Fibroblast of lung (primary cell): ENCODE measurements at regions not wholly inside any gene's neighbourhood (a gene's known extent, or its start where the extent isn't known, plus 50 kb on each side); places are given as distances from the start of the nearest gene placed in this dataset.

Source experiments
- DNase-seq, 2 donors: peaks; one replicate each; pipeline versions ENCODE4 v3.0.0 to v3.0.0-alpha.2; 2010; ENCODE audit warnings: low read depth in 2 of 2
- H2AFZ ChIP-seq: 2 replicates; pipeline ENCODE4 v1.5.1; 2012; ENCODE audit warnings: low read length, control low read depth, inconsistent platforms
- H3K27ac ChIP-seq: 2 replicates; pipeline ENCODE4 v1.5.1; 2011; ENCODE audit warnings: low read length, control low read depth; ENCODE audit not compliant: insufficient read depth
- H3K27me3 ChIP-seq: 2 replicates; pipeline ENCODE4 v1.5.1; 2011; ENCODE audit warnings: mild to moderate bottlenecking, low read length; ENCODE audit not compliant: control insufficient read depth, insufficient read depth
- H3K36me3 ChIP-seq: 2 replicates; pipeline ENCODE4 v1.5.1; 2011; ENCODE audit warnings: low read length; ENCODE audit not compliant: control insufficient read depth, insufficient read depth
- H3K4me1 ChIP-seq: 2 replicates; pipeline ENCODE4 v1.5.1; 2011; ENCODE audit warnings: low read length; ENCODE audit not compliant: control insufficient read depth, insufficient read depth; ENCODE audit errors: extremely low read depth
- H3K4me2 ChIP-seq: 2 replicates; pipeline ENCODE4 v1.5.1; 2011; ENCODE audit warnings: low read length, control low read depth; ENCODE audit not compliant: insufficient read depth; ENCODE audit errors: extremely low read depth
- H3K4me3 ChIP-seq, 4 experiments: fragments of 200-600 bp in 1 of 4; sonication (generic) in 1 of 4; replicated peaks in 1 of 4; 2 replicates each; pipeline ENCODE4 v1.5.1; 2011 to 2016; ENCODE audit warnings: low read length in 4 of 4, low read depth in 3 of 4, mild to moderate bottlenecking in 3 of 4, control low read depth in 2 of 4, inconsistent platforms in 1 of 4, mixed read lengths in 1 of 4; ENCODE audit not compliant: insufficient read depth in 1 of 4; ENCODE audit errors: control extremely low read depth in 1 of 4
- H3K79me2 ChIP-seq: 2 replicates; pipeline ENCODE4 v1.5.1; 2012; ENCODE audit warnings: mild to moderate bottlenecking, low read length, inconsistent platforms; ENCODE audit not compliant: control insufficient read depth, insufficient read depth
- H3K9ac ChIP-seq: 2 replicates; pipeline ENCODE4 v1.5.1; 2011; ENCODE audit warnings: mild to moderate bottlenecking, low read length, control low read depth; ENCODE audit not compliant: insufficient read depth
- H3K9me3 ChIP-seq: 2 replicates; pipeline ENCODE4 v1.5.1; 2012; ENCODE audit warnings: low read depth, low read length; ENCODE audit not compliant: control insufficient read depth, insufficient read depth
- H4K20me1 ChIP-seq: 2 replicates; pipeline ENCODE4 v1.5.1; 2011; ENCODE audit warnings: low read length; ENCODE audit not compliant: control insufficient read depth, insufficient read depth; ENCODE audit errors: extremely low read depth
- EZH2 ChIP-seq: IDR thresholded peaks from 2 replicates; pipeline ENCODE4 v1.5.1; 2012; ENCODE audit warnings: low read length, control low read depth, mild to moderate bottlenecking; ENCODE audit errors: missing control alignments
- TF ChIP-seq, protein P1 (sequence below), 2 donors: IDR thresholded peaks in 1 of 2; conservative IDR thresholded peaks in 1 of 2; 1 replicate in 1 of 2; 2 replicates in 1 of 2; pipeline ENCODE4 v1.5.1; 2011 to 2012; ENCODE audit warnings: low read length in 2 of 2, control low read depth in 1 of 2, inconsistent platforms in 1 of 2, low read depth in 1 of 2, mild to moderate bottlenecking in 1 of 2

DNA sequence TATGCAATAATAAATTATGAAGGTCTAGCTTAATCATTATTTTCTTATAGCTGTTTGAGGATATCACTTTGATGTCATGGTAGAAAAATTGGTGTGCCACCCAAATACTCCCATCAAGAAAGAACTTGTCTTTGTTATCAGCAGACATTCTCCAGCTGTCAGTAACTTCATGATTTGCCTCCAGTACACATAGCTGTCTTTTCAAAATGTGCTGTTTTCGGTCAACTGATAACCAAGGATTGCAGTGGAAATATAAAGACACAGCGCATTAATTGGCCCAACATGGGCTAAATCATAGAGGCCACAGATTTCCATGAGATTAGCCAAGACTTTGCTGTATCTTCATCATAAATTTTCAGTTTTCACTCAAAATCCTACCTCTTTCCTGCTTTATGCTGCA lies 993.5 kb upstream of the SEMA6A start:
- no peaks in the 10 kb centered on the region for H3K27me3 ChIP-seq
- no peaks in the 10 kb centered on the region for H3K9me3 ChIP-seq
- no peak overlapping the region for H2AFZ ChIP-seq
- H4K20me1 ChIP-seq = no peaks in the 10 kb centered on the region
- H3K9ac ChIP-seq = no peak overlapping the region
- no peak for TF ChIP-seq EZH2
- TF ChIP-seq, protein P1, sequence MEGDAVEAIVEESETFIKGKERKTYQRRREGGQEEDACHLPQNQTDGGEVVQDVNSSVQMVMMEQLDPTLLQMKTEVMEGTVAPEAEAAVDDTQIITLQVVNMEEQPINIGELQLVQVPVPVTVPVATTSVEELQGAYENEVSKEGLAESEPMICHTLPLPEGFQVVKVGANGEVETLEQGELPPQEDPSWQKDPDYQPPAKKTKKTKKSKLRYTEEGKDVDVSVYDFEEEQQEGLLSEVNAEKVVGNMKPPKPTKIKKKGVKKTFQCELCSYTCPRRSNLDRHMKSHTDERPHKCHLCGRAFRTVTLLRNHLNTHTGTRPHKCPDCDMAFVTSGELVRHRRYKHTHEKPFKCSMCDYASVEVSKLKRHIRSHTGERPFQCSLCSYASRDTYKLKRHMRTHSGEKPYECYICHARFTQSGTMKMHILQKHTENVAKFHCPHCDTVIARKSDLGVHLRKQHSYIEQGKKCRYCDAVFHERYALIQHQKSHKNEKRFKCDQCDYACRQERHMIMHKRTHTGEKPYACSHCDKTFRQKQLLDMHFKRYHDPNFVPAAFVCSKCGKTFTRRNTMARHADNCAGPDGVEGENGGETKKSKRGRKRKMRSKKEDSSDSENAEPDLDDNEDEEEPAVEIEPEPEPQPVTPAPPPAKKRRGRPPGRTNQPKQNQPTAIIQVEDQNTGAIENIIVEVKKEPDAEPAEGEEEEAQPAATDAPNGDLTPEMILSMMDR (conservative IDR thresholded peaks at IDR 0.05 in 1 of 2, IDR thresholded peaks at IDR 0.05 in 1 of 2; ENCODE audit: low read depth in 1 of 2, low read length in 2 of 2) = no peak
- no peaks in the 10 kb centered on the region for H3K36me3 ChIP-seq
- no peaks in the 10 kb centered on the region for H3K4me1 ChIP-seq
- DNase-seq = no peak
- H3K4me2 ChIP-seq = no peak overlapping the region
- no peak overlapping the region for H3K4me3 ChIP-seq
- H3K79me2 ChIP-seq = no peaks in the 10 kb centered on the region
- no peak overlapping the region for H3K27ac ChIP-seq

DNA sequence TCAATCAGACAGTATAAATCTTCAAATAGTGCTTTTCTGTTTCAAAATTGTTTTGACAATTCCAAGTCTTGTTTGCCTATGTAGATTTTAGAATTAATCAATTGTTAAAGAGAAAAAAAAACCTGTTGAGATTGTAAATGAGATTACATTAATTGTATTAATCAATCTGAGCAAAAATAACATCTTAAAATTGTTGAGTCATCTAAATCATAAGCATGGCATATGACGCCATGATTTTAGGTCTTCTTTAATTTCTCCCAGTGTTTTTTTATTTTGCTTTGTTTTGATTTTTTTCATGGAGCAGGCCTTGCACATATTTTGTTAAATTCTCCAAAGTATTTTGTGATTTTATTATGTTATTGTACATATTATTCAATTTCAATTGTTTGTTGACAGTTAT lies 988.0 kb upstream of the SEMA6A start:
- no peak for DNase-seq
- Histone ChIP-seq H4K20me1 (no peaks in the 10 kb centered on the region), H3K9ac (no peak overlapping the region), H3K27me3 (no peaks in the 10 kb centered on the region), H3K4me1 (no peaks in the 10 kb centered on the region), H3K4me2 (no peak overlapping the region), H3K36me3 (no peaks in the 10 kb centered on the region), H2AFZ (no peak overlapping the region), H3K9me3 (no peaks in the 10 kb centered on the region), H3K27ac (no peak overlapping the region), H3K79me2 (no peaks in the 10 kb centered on the region), H3K4me3 (no peak overlapping the region)
- TF ChIP-seq, protein P1 (conservative IDR thresholded peaks at IDR 0.05 in 1 of 2, IDR thresholded peaks at IDR 0.05 in 1 of 2; ENCODE audit: low read depth in 1 of 2, low read length in 2 of 2) = no peak
- TF ChIP-seq EZH2 = no peak

DNA sequence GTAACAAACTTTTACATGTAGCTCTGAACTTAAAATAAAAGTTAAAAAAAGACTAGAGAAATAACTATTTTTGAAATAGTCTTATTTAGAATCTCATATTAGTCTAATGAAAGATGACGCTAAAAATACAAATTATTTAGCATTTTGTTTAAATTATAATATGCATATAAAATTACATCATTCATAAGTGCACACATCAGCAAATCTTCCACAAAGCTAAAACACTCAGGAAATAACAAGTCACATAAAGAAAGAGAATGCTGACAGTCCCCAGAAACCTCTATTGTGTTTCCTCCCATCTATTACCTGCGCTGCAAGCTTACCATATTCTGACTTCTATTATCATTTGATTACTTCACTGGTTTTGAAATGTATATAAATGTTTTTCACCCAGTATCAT lies 986.9 kb upstream of the SEMA6A start:
- no peak overlapping the region for H3K4me3 ChIP-seq
- H3K27me3 ChIP-seq = no peaks in the 10 kb centered on the region
- no peak overlapping the region for H3K27ac ChIP-seq
- H3K9ac ChIP-seq = no peak overlapping the region
- no peak overlapping the region for H2AFZ ChIP-seq
- no peaks in the 10 kb centered on the region for H3K4me1 ChIP-seq
- DNase-seq = no peak
- no peaks in the 10 kb centered on the region for H3K79me2 ChIP-seq
- no peaks in the 10 kb centered on the region for H3K36me3 ChIP-seq
- H4K20me1 ChIP-seq = no peaks in the 10 kb centered on the region
- TF ChIP-seq, protein P1 (conservative IDR thresholded peaks at IDR 0.05 in 1 of 2, IDR thresholded peaks at IDR 0.05 in 1 of 2; ENCODE audit: low read depth in 1 of 2, low read length in 2 of 2) = no peak
- no peak for TF ChIP-seq EZH2
- no peaks in the 10 kb centered on the region for H3K9me3 ChIP-seq
- H3K4me2 ChIP-seq = no peak overlapping the region
